ENCODE measurements at regions not wholly inside any gene's neighbourhood (a gene's known extent, or its start where the extent isn't known, plus 50 kb on each side); places are given as distances from the start of the nearest gene placed in this dataset.
"Not testable (repeated sequence)": the region's sequence is repeated elsewhere in the genome, so short reads cannot be mapped to it uniquely, and the experiment has no call there.

DNA sequence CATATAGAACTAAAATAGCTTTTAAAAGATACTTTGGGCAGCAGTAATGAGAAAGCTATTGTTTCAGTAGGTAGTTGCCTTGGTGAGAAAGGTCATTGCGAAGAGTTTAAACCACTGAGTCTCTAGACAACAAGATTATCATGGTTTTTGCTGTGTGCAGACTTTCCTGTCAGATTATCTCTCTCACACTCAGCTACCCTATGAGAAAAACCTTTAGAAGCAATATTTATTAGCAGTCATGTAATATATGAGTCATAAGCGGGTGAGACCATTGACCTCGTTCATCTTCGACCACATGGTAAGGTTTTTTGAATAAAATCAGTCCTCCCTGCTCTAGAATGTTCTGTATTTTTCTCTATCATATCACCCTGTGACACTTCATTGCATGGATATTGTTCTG lies 59.9 kb downstream of the GPR65 start:
- DNase-seq (ENCODE audit: low read depth, low spot score): no peak

DNA sequence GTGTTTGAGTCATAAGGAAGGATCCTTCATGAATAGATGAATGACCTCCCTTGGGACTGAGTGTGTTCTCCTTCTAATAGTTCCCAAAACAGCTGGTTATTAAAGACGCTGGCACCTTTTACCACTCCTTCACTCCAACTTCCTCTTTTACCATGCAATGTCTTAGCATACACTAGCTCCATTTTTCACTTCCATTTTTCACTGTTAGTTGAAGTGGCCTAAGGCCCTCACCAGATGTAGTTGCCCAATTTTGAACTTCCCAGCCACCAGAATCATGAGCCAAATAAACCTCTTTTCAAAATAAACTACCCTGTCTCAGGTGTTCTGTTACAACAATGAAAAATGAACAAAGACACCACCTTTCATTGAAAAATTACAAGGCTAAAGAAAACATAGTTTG lies 64.7 kb downstream of the GPR65 start:
- DNase-seq (ENCODE audit: low read depth, low spot score): no peak

DNA sequence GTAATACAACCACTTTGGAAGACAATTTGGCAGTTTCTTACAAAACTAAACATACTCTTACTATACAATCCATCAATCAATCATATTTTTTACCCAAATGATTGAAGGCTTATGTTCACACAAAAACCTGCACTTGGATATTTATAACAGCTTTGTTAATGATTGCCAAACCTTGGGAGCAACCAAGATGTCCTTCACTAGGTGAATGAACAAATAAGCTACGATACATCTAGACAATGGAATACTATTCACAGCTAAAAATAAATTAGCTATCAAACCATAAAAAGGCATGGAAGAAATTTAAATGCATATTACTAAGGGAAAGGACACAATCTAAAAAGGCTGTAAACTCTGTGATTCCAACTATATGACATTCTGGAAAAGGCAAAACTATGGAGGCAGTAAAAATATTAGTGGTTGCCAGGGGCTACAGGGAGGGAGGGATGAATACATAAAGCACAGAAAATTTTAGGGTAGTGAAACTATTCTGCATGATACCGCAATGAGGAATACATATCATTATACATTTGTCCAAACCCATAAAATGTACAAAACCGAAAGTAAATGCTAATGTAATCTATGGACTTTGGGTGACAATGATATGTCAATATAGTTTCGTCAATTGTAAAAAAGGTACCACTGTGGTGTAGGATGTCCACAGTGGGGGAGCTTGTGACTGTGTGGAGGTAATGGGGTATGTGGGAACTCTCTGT lies 70.5 kb downstream of the GPR65 start:
- DNase-seq (ENCODE audit: low read depth, low spot score): no peak

DNA sequence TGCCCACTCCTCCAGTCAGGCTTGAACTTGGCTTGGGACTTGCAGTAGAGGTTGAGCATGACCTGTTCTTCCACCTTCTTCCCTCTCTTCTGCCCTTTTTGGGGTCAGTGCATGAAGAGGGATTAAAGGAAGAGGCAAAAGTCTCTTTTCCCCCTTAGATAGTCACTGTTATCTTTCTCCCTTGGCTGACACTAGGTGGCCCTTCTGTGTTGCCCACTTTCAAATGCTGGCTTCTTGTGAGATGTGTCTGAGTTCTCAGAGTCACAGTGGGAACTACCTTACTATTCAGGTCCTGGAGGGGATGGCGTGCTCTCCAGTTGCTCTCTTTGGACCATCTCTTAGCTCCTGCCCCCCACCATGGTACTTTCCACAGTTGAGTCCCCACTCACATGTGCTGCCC lies 73.6 kb downstream of the GPR65 start:
- peak; percentile 3 for DNase-seq (ENCODE audit: low read depth, low spot score)

DNA sequence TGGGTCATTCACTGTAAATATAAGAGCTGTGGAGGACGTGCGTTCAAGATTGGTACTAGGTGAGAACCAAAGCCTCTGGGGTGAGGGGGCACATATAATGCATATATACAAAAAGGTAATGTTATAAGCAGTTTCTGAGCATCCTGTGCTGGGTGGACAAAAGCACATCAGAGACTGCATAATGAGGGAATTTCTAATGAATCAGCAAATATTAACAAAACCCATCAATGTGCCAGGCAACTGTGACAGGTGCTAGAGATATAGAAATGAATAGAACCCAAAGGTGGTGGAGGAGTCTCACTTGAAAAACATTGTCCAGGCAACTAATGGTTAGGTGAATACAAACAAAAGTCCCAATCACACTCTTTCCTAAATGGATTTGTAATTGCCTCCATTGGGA lies 74.7 kb downstream of the GPR65 start:
- no peak for DNase-seq (ENCODE audit: low read depth, low spot score)

DNA sequence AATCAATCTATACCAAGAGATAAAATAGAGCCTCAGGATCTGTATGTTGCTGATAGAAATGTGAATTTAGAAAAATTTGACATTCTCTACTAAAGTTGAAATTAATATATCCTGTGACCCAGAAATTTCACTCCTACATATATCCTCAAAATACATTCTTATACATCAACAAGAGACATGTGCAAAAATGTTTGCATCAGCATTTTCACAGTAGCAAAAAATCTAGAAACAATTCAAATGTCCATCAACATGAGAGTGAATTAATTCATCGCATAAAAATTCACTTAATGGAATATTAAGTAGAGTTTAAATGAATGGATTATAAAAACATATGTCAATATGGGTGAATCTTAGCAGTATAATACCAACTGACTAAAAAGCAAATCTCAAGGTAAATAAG lies 80.8 kb downstream of the GPR65 start:
- no peak for DNase-seq (ENCODE audit: low read depth, low spot score)

DNA sequence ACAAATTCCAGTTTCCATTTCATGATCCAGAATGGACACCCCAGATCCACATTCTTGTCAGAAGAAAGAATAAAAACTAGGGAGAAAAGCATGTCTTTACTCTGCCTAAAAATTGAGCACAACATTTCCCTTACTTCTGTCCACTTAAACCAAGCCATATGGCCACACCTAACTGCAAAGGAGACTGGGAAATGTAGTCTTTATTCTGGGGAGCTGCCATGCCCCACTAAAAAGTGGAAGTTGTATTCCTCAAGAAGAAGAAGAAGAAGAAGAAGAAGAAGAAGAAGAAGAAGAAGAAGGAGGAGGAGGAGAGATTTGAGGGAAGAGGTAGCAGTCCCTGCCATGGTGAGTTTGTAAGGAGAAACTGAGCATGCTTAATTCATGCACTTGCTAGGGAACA lies 84.5 kb downstream of the GPR65 start:
- no peak for DNase-seq (ENCODE audit: low read depth, low spot score)

DNA sequence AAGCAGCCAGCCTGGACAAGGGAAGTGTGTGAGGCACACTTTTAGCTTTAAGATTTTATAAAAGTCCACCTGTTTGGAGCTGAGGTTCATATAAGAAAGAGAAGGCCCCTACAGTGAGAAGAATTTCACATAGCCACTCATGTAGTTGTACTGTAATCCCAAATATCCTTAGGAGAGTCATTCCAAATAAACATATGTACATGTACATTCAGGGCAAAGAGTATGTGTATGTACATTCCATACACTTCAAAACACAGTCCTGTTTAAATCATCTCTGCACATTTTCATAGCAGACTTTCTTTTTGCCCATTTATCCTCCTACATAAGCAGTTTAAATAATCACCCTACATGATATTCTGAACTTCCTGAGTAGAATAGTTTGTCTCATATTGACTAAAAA lies 87.6 kb downstream of the GPR65 start:
- no peak for DNase-seq (ENCODE audit: low read depth, low spot score)

DNA sequence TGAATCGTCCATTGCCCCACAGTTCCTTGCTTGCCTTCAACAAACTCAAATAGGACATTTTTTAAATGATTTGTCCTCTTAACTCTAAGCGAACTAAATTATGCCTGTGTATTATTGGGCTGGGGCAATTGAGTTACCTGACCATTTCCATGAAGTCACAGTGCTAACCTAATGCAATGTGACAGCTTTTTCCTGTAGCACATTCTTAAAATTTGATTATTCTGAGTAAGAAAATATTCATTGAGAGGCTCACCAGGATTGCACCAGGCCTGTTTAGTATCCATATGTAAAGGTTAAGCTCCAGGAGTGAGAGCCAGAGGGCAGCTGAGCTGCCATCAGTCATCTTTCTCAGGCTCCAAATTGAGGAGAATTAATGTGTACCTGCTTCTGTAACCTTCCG lies 90.9 kb downstream of the GPR65 start:
- no peak for DNase-seq (ENCODE audit: low read depth, low spot score)

DNA sequence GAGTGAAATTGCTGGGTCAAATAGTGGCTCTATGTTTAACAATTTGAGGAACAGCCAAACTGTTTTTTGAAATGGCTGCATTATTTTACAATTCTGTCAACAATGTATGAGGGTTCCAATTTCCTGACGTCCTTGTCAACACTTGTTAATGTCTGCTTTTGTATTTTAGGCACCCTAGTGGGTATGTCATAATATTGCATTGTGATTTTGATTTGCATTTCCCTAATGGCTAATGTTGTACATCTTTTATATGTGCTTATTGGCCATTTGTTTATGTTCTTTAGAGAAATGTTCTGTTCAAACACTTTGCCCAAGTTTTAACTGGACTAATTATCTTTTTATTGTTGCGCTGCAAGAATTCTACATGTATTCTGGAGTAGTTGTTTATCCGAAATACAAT lies 93.2 kb downstream of the GPR65 start:
- DNase-seq (ENCODE audit: low read depth, low spot score): no peak

DNA sequence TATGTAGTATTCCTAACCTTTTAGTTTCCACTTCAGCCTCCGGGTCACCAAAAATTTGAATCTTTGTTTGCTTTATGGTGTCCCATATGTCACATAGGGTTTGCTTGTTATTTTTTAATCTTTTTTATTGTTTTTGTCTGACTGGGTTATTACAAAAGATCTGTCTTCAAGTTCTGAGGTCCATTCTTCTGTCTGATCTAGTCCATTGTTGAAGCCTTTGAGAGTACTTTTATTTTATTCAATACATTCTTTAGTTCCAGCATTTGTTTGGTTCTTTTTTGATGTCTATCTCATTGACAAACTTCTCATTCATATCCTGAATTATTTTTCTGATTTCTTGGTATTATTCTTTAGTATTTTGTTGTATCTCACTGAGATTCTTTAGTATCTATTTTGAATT lies 99.8 kb downstream of the GPR65 start:
- DNase-seq (ENCODE audit: low read depth, low spot score): no peak

DNA sequence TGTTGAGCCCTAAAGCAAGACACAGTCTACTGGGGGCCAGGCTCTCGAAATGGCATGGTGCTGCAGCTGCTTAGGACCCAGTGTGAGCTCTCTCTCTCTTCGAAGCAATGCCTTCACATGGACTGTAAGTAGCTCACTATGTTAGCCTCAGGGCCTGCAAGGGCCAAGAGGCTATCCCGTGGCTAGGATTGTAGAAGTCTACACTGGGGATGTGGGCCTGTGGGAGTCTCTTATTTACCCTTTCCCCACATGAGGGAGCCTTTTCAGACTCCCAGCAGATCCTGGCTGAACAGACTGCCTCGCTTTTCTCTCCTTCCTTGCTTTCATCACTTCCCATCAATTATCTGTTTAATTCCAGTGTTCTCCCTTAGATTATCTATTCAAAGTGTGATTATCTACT lies 101.4 kb downstream of the GPR65 start:
- no peak for DNase-seq (ENCODE audit: low read depth, low spot score)

DNA sequence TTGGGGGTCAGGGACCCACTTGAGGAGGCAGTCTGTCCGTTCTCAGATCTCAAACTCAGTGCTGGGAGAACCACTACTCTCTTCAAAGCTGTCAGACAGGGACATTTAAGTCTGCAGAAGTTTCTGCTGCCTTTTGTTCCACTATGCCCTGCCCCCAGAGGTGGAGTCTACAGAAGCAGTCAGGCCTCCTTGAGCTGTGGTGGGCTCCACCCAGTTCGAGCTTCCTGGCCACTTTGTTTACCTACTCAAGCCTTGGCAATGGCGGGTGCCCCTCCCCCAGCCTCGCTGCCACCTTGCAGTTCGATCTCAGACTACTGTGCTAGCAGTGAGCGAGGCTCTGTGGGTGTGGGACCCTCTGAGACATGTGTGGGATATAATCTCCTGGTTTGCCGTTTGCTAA lies 122.7 kb downstream of the GPR65 start:
- not testable (repeated sequence) for DNase-seq (ENCODE audit: low read depth, low spot score)

DNA sequence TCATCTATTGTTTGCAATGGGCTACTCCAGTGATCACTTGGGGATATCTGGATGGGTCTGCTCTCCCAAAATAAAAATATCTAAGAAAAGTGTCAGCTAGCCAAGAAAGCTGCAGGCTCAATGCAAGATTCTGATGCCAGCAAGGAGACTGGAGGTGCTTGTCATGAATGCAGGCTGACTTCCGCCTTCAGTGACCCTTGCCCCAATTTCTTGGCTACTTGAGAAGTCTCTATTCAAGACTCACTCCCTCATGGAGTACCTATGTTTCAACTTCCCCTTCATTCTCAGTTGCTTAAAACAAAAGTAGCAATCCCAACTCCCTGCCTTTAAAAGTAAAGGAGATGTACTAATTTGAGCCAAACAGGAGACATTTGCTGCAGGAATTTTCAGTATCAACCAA lies 123.9 kb downstream of the GPR65 start:
- no peak for DNase-seq (ENCODE audit: low read depth, low spot score)

DNA sequence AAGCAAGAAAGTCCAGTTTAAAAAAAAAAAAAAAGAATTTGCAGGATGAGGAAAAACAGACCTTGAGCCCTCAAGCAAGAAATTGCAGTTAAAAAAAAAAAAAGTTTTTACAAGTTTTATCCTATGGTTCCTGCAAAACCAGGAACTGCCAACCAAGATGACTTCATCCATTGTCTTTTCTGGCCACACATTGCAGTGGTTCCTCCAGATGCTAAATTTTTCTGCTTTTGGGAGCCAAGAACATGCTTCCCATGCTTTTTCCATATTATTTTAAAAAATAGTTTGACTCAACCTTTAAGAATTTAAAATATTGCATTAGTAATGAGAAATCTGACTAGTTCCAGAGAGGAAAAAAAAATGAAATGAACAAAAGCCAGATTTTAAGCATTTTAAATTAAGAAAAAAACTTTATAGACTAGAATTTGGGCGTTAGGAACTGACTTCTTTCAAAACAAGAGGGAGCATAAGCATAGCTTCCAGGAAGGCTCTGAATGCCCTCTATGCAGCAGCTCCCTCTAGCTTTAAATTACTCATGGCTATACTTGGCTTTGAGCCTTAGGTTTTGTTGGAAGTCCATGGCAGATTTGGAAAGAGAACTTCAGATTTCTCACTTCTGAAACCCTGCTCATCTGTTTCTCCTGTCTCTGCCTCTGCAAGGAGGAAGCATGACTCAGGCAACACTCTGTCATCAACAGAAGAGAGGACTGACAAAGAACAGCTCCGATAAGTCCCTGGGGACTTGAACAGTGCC lies 124.5 kb downstream of the GPR65 start:
- DNase-seq (ENCODE audit: low read depth, low spot score): no peak

DNA sequence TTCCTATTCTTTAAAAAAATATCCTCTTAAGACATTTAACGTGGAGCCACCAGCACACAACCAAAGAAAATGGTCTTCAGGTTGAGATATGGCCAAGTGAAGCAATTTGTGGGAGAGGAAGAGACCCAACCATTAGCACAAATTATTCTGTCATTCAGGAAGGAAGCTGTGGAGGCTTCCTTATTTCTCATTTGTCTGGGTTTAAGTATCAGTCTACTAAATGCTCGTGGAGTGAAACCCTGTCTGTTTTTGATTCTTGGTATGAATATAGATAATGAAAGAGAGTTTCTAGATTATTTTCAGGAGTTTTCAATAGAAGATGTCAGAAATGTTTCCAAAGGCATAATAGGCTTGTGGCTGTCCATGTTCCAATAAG lies 125.1 kb downstream of the GPR65 start:
- DNase-seq (ENCODE audit: low read depth, low spot score): no peak
